HepG2 (cell line): ENCODE measurements at regions not wholly inside any gene's neighbourhood (a gene's known extent, or its start where the extent isn't known, plus 50 kb on each side); places are given as distances from the start of the nearest gene placed in this dataset.
A peak's percentile ranks its signal among the peaks of the same experiment; 100 is the strongest.

Experiments used
- BRF2 ChIP-seq: sonication (generic); formaldehyde crosslinking; IDR thresholded peaks from 2 replicates; pipeline ENCODE4 v1.8.1; 2022; ENCODE audit warnings: mild to moderate bottlenecking, missing genetic modification reagents
- ELK4 ChIP-seq: sonication (generic); formaldehyde crosslinking; IDR thresholded peaks from 2 replicates; pipeline ENCODE4 v1.9.0; 2021; ENCODE audit warnings: missing genetic modification reagents, borderline replicate concordance
- HNF4A ChIP-seq: sonication (generic); formaldehyde crosslinking; IDR thresholded peaks from 2 replicates; pipeline ENCODE4 v1.4.0; 2020; ENCODE audit warnings: missing genetic modification reagents
- MLLT10 ChIP-seq: sonication (generic); formaldehyde crosslinking; IDR thresholded peaks from 2 replicates; pipeline ENCODE4 v1.4.0; 2020; ENCODE audit warnings: missing genetic modification reagents
- SYNCRIP ChIP-seq: fragments of 200-400 bp; formaldehyde crosslinking; IDR thresholded peaks from 2 replicates; pipeline ENCODE4 v1.6.1; 2018; ENCODE audit warnings: mild to moderate bottlenecking, low read depth, low read length; ENCODE audit not compliant: insufficient read depth
- ZFP36 ChIP-seq: fragments of 150-350 bp; IDR thresholded peaks from 2 replicates; pipeline ENCODE4 v1.6.1; 2018; ENCODE audit warnings: borderline replicate concordance, low read length, low read depth; ENCODE audit not compliant: partially characterized antibody
- ZNF124 ChIP-seq: sonication (generic); formaldehyde crosslinking; IDR thresholded peaks from 2 replicates; pipeline ENCODE4 v1.4.0; 2020; ENCODE audit warnings: missing genetic modification reagents
- ZNF414 ChIP-seq: sonication (generic); formaldehyde crosslinking; IDR thresholded peaks from 2 replicates; pipeline ENCODE4 v1.5.0; 2020; ENCODE audit warnings: missing genetic modification reagents
- ZNF609 ChIP-seq: sonication (generic); formaldehyde crosslinking; IDR thresholded peaks from 2 replicates; pipeline ENCODE4 v1.4.0; 2020; ENCODE audit warnings: mild to moderate bottlenecking, missing genetic modification reagents, borderline replicate concordance
- ZNF772 ChIP-seq: sonication (generic); formaldehyde crosslinking; IDR thresholded peaks from 2 replicates; pipeline ENCODE4 v1.5.0; 2020; ENCODE audit warnings: mild to moderate bottlenecking, missing genetic modification reagents
- ZSCAN21 ChIP-seq: sonication (generic); formaldehyde crosslinking; IDR thresholded peaks from 2 replicates; pipeline ENCODE4 v1.8.0; 2022; ENCODE audit warnings: mild to moderate bottlenecking, missing genetic modification reagents, moderate library complexity, borderline replicate concordance
- TF ChIP-seq, protein P1 (sequence below): IDR thresholded peaks from 2 replicates; pipeline ENCODE4 v1.6.1; 2012; ENCODE audit warnings: low read depth, low read length, improper control_type of control experiment
- TF ChIP-seq, protein P2 (sequence below): sonication (generic); formaldehyde crosslinking; IDR thresholded peaks from 2 replicates; pipeline ENCODE4 v1.4.0; 2020; ENCODE audit warnings: missing genetic modification reagents

DNA sequence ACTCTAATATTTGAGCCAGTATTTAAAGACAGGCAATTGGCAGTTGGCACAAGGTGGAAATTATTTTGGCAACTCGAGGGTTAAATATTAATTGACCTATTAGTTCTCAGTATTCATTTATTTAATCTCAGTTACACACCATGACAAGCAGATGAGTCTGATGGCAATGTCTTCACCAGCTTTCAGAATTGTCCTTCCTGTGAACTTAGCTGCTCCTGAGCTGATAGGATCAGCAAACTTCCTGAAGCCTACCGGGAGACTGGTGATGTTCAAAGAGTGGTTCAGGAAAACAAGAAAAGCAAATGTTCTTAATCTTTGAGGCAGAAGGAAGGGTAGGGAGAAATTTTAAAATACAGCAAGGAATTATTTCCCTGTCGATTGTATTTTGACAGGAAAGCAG lies 522.2 kb downstream of the SOX2 start (continued):
- no peak for TF ChIP-seq ZNF414 (CRISPR knock-in tag)
- TF ChIP-seq, protein P1, sequence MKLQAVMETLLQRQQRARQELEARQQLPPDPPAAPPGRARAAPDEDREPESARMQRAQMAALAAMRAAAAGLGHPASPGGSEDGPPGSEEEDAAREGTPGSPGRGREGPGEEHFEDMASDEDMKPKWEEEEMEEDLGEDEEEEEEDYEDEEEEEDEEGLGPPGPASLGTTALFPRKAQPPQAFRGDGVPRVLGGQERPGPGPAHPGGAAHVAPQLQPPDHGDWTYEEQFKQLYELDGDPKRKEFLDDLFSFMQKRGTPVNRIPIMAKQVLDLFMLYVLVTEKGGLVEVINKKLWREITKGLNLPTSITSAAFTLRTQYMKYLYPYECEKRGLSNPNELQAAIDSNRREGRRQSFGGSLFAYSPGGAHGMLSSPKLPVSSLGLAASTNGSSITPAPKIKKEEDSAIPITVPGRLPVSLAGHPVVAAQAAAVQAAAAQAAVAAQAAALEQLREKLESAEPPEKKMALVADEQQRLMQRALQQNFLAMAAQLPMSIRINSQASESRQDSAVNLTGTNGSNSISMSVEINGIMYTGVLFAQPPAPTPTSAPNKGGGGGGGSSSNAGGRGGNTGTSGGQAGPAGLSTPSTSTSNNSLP: no peak
- TF ChIP-seq ELK4: no peak
- TF ChIP-seq ZNF124 (CRISPR knock-in tag): 0 out of 2 replicates have a peak, but pooled peaks have one; percentile 18
- no peak for TF ChIP-seq ZSCAN21 (CRISPR knock-in tag)
- no peak for TF ChIP-seq HNF4A (CRISPR knock-in tag)
- no peak for TF ChIP-seq SYNCRIP
- no peak for TF ChIP-seq BRF2
- TF ChIP-seq ZNF772 (CRISPR knock-in tag): no peak
- no peak for TF ChIP-seq MLLT10 (CRISPR knock-in tag)
- TF ChIP-seq ZFP36: no peak
- no peak for TF ChIP-seq ZNF609
- TF ChIP-seq, protein P2, sequence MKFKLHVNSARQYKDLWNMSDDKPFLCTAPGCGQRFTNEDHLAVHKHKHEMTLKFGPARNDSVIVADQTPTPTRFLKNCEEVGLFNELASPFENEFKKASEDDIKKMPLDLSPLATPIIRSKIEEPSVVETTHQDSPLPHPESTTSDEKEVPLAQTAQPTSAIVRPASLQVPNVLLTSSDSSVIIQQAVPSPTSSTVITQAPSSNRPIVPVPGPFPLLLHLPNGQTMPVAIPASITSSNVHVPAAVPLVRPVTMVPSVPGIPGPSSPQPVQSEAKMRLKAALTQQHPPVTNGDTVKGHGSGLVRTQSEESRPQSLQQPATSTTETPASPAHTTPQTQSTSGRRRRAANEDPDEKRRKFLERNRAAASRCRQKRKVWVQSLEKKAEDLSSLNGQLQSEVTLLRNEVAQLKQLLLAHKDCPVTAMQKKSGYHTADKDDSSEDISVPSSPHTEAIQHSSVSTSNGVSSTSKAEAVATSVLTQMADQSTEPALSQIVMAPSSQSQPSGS (CRISPR knock-in tag): no peak
